ENCODE measurements at regions not wholly inside any gene's neighbourhood (a gene's known extent, or its start where the extent isn't known, plus 50 kb on each side); places are given as distances from the start of the nearest gene placed in this dataset.

DNA sequence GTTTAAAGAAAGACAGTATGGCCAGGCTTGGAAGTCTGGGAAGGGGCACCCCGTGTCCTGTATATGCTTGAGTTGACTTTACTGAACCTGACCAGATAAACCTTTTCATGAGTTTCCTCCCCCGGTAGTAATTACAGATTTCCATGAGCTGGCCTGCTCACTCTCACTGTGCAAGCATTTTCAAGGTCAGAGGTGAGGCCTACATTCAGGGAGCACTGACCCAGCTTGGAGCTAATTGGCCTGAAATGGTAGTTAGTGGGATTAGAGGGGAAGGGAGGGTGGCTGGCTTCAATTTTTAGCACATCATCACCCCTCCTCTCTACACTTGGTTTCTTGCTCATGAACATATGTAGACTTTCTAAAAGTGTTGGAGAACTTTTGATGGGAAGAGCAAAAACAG lies 99.2 kb downstream of the PSAT1 start:
- TF ChIP-seq, protein P1, sequence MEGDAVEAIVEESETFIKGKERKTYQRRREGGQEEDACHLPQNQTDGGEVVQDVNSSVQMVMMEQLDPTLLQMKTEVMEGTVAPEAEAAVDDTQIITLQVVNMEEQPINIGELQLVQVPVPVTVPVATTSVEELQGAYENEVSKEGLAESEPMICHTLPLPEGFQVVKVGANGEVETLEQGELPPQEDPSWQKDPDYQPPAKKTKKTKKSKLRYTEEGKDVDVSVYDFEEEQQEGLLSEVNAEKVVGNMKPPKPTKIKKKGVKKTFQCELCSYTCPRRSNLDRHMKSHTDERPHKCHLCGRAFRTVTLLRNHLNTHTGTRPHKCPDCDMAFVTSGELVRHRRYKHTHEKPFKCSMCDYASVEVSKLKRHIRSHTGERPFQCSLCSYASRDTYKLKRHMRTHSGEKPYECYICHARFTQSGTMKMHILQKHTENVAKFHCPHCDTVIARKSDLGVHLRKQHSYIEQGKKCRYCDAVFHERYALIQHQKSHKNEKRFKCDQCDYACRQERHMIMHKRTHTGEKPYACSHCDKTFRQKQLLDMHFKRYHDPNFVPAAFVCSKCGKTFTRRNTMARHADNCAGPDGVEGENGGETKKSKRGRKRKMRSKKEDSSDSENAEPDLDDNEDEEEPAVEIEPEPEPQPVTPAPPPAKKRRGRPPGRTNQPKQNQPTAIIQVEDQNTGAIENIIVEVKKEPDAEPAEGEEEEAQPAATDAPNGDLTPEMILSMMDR (IDR thresholded peaks at IDR 0.05) = no peak
- no peak for TF ChIP-seq POLR2A (IDR thresholded peaks at IDR 0.05)

All from testis (tissue), 2 donors.